ENCODE measurements at regions not wholly inside any gene's neighbourhood (a gene's known extent, or its start where the extent isn't known, plus 50 kb on each side); places are given as distances from the start of the nearest gene placed in this dataset.

DNA sequence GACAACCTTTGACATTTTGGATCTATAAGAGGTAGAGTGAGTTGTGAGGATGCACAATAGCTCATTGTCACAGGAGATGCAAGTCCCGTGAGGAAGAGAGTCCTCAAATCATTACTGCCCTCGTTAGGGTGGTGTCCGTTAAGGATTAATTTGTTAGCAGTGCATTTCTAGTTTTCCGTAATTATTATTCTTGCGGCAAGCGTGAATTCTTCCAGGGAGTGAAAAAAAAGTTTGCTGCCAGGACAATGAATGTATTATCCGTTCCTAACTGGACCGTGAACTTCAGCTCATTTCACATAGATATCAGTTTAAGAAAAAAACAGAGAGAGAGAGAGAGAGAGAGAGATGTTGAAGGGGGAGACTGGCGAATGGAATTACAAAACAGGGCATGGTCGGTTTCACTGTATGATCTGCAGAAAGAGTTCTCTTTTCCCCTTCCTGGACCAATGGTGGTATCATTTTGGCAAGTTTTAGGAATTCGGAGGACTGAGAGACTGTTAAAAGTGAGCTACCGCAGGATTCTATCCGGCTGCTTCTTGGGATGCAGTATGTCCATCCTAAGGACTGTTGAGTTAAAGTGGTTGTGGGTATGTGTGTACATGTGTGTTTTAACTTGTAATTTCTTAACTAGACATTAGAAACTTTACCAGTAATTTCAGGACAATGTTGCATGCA is 216.0 kb upstream of the NFIA start:
- H3K9ac ChIP-seq (replicated peaks in 1 of 4; ENCODE audit: extremely low read depth in 1 of 4, low read depth in 3 of 4, low read length in 3 of 4): no peak overlapping the region
- no peak overlapping the region for H2AK5ac ChIP-seq (ENCODE audit: low read depth, low read length)
- H2BK20ac ChIP-seq (ENCODE audit: low read length): no peak overlapping the region
- H3K79me1 ChIP-seq (ENCODE audit: low read depth, low read length): no peaks in the 10 kb centered on the region
- FAIRE-seq: no peak
- no peak overlapping the region for H2BK15ac ChIP-seq (ENCODE audit: low read length)
- no peak overlapping the region for H3K18ac ChIP-seq (ENCODE audit: extremely low read depth, low read length)
- no peak overlapping the region for H3K4me2 ChIP-seq (ENCODE audit: insufficient read depth in 1 of 2, low read depth in 2 of 2, low read length in 2 of 2)
- no peak overlapping the region for H3K4me3 ChIP-seq (ENCODE audit: extremely low read depth in 1 of 4, insufficient read depth in 2 of 4, low read depth in 3 of 4, low read length in 4 of 4)
- no peak overlapping the region for H3K23ac ChIP-seq (ENCODE audit: insufficient read length)
- H3K27ac ChIP-seq (ENCODE audit: low read depth, low read length): no peak overlapping the region
- H4K91ac ChIP-seq (replicated peaks; ENCODE audit: insufficient read length, low read length): no peak overlapping the region
- H3K23me2 ChIP-seq (ENCODE audit: low read depth, low read length): no peaks in the 10 kb centered on the region; the same call in 1 of the 2 replicates
- no peak overlapping the region for H2BK12ac ChIP-seq (ENCODE audit: low read depth, low read length)
- CTCF ChIA-PET (ENCODE audit: partially characterized antibody): interaction anchor here (0.7 to 1.6 kb wide), 5 partner anchors 9 to 177 kb away, joined by 3 to 4 read pairs (median 4); no protein-coding TSS in a partner anchor
- no peak overlapping the region for H4K8ac ChIP-seq (ENCODE audit: extremely low read depth, insufficient read depth, low read length)
- H4K5ac ChIP-seq (ENCODE audit: insufficient read length, low read depth, low read length): no peak overlapping the region
- DNase-seq (ENCODE audit: low read depth in 1 of 2, low spot score in 2 of 2): no peak
- H3K4ac ChIP-seq (replicated peaks; ENCODE audit: insufficient read length, low read depth, low read length): no peak overlapping the region
- H2AFZ ChIP-seq (ENCODE audit: low read length): no peak overlapping the region
- TF ChIP-seq RXRA (IDR thresholded peaks at IDR 0.05; ENCODE audit: insufficient read depth, low read depth, low read length): no peak
- no peak for TF ChIP-seq RFX5 (IDR thresholded peaks at IDR 0.05; ENCODE audit: borderline replicate concordance, low read depth, low read length)
- TF ChIP-seq, protein P1, sequence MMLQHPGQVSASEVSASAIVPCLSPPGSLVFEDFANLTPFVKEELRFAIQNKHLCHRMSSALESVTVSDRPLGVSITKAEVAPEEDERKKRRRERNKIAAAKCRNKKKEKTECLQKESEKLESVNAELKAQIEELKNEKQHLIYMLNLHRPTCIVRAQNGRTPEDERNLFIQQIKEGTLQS (IDR thresholded peaks at IDR 0.05; ENCODE audit: insufficient read depth, low read depth, low read length): no peak
- TF ChIP-seq BRCA1 (IDR thresholded peaks at IDR 0.05; ENCODE audit: low read depth, low read length): no peak
- TF ChIP-seq ZNF274 (IDR thresholded peaks at IDR 0.05; ENCODE audit: borderline replicate concordance, extremely low read depth, low read length): no peak
- no peak for TF ChIP-seq EGR1 (IDR thresholded peaks at IDR 0.05; ENCODE audit: borderline replicate concordance, low read depth, low read length)
- TF ChIP-seq TEAD4 (IDR thresholded peaks at IDR 0.05; ENCODE audit: low read depth, low read length): no peak
- TF ChIP-seq EP300 (IDR thresholded peaks at IDR 0.05; ENCODE audit: borderline replicate concordance in 1 of 2, low read depth in 2 of 2, low read length in 2 of 2): no peak
- no peak for TF ChIP-seq SP2 (IDR thresholded peaks at IDR 0.05; ENCODE audit: low read length)
- WGBS, 2 experiments (ENCODE audit: extremely low coverage in 1 of 2, insufficient coverage in 1 of 2, insufficient read length in 1 of 2, insufficient replicate concordance in 2 of 2, low coverage in 1 of 2, low lambda C conversion rate in 2 of 2, missing lambda C conversion rate in 1 of 2): 88% methylated on average over 13 of the region's 13 CpGs; no CpG with 5 or more reads in 1 of the 2 experiments
- H3K4me1 ChIP-seq (replicated peaks in 1 of 4; ENCODE audit: control insufficient read depth in 3 of 4, insufficient read depth in 4 of 4, low read length in 3 of 4): peaks cover 1 to 14% (median 9%) of the 10 kb centered on the region in 4 experiments
- POLR2A ChIA-PET (ENCODE audit: partially characterized antibody): no interaction called here
- no peaks in the 10 kb centered on the region for H3K79me2 ChIP-seq (ENCODE audit: control insufficient read depth in 1 of 2, insufficient read depth in 2 of 2, low read length in 2 of 2)
- no peak overlapping the region for H2BK120ac ChIP-seq (replicated peaks; ENCODE audit: low read depth, low read length)
- no peak overlapping the region for H3K56ac ChIP-seq (replicated peaks; ENCODE audit: insufficient read length, low read depth, low read length)
- no peak overlapping the region for H3K14ac ChIP-seq (ENCODE audit: insufficient read length)
- no peaks in the 10 kb centered on the region for H4K20me1 ChIP-seq (replicated peaks in 1 of 2; ENCODE audit: control insufficient read depth in 1 of 2, insufficient read depth in 2 of 2, low read length in 2 of 2)
- no peaks in the 10 kb centered on the region for H3K9me3 ChIP-seq (ENCODE audit: insufficient read depth in 2 of 2, low read depth in 1 of 2, low read length in 1 of 2)
- H2BK5ac ChIP-seq (ENCODE audit: low read depth, low read length): no peak overlapping the region
- H3K36me3 ChIP-seq (ENCODE audit: control insufficient read depth in 2 of 4, insufficient read depth in 4 of 4, low read length in 3 of 4): no peaks in the 10 kb centered on the region
- peaks cover 0 to 1% (median 0%) of the 10 kb centered on the region in 4 experiments; a peak in 1 of 7 replicates for H3K27me3 ChIP-seq (replicated peaks in 1 of 4; ENCODE audit: control insufficient read depth in 3 of 4, extremely low read depth in 1 of 4, insufficient read depth in 3 of 4, low read length in 3 of 4)
